UCSD-AML1 (cell line): ENCODE measurements at regions not wholly inside any gene's neighbourhood (a gene's known extent, or its start where the extent isn't known, plus 50 kb on each side); places are given as distances from the start of the nearest gene placed in this dataset.

Experiments
- DNase-seq: peaks from one replicate; lab custom pipeline; 2025; ENCODE audit not compliant: unreplicated experiment; lab: John Stamatoyannopoulos, UW

DNA sequence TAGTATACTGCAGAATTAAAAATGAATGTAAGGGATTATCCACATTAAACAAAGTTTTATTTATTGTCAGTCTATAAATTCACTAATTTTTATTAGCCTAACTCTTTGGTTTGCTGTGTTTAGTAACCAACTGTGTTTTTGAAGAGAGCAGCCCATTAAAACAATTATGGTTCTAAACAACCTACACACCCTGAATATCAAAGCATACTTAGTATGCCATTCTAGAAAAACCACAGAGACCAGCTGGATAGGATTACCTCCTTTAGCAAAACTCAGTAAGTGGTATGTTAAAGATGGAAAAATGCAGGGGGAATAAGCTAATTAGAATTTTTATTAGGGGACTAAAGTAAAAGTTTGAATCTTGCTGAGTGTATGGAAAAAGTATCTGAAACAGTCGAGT, 1981.7 kb upstream of the NUDT12 start:
- DNase-seq, result no peak

GRCh38 chr5:105536675-105537074, 1974.1 kb upstream of the NUDT12 start:
- no peak for DNase-seq

- no peak for DNase-seq
Measured at GRCh38 chr5:105530716-105531261, 1968.2 kb upstream of the NUDT12 start.

GRCh38 chr5:105529851-105530250, 1967.3 kb upstream of the NUDT12 start:
- DNase-seq, result no peak

GRCh38 chr5:105508519-105508918, 1945.9 kb upstream of the NUDT12 start:
- DNase-seq, result no peak

DNA sequence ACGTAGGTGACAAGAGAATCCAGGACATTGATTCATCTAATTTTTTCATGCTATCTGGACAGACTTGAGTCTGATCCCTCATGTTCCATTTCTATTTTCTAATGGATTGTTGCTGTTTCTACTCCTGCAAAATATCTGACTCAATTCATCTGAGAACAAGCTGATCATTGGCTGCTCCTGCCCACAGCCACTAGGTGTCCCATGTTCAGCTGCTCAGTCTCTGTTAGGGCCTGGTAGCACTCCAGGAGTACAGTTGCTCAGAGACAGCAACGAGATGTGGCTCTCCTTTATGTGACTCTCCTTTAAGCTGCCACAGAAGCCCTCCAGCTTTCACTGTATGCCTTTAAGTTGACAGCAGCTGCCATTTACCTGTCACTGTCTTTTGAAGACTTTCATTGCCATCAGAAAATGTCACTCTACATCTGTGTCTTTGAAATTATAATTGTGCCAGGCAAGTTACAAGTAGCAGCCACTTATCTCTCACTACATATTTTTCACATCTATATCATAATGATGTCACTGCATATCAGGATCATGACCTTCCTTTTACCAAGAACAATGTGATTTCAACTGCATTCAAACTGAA, 1944.2 kb upstream of the NUDT12 start:
- peak; percentile 4 for DNase-seq

DNA sequence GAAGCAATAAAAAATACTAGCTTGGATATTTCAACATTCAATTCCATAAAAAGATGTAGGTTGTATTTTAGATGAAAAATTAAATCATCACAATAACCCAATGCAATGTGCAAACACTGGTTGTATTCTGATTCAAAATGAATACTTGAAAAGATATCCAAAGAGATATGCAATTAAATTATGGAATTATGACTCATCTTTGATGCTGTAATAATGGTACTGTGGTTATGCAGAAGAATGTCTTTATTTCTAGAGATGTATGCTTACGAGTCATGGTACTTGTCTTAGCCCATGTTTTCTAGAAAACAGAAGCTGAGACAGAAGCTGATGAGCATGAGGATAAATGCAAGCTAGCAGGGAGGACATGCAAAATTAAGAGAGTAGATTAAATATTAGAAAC, 1941.4 kb upstream of the NUDT12 start:
- DNase-seq, result no peak

- no peak for DNase-seq
Measured at GRCh38 chr5:105501315-105501714, 1938.7 kb upstream of the NUDT12 start.

DNA sequence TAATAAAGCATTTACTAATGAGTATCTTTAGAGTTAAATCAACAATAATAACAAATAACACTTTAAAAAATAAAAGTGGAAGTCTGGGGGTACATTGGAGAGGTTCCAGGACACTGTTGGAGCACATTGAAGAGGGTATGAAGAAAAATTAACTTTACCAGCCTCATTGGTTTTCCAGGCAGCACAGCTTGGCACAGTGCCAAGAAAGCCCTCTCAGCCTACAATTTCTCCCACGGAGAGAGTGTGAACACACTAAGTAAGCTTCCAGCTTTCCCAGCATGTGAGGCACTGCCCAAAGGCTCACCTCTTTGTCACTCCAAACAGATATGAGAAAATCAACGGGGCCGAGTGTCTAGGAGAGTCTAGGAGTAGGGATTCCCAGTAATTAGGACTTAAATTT, 1912.8 kb upstream of the NUDT12 start:
- DNase-seq, result no peak

GRCh38 chr5:105462377-105462776, 1899.8 kb upstream of the NUDT12 start:
- DNase-seq, result no peak

DNA sequence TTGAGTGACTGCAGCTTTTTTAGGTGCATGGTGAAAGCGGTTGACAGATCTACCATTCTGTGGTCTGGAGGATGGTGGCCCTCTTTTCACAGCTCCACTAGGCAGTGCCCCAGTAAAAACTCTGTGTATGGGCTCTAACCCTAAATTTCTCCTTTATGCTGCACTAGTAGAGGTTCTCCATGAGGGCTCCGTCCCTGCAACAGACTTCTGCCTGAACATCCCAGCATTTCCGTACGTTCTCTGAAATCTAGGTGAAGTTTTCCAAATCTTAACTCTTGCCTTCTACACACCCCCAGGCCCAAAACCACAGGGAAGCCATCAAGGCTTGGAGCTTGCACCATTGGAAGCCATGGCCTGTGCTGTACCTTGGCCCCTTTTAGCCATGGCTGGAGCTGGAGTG, 1898.1 kb upstream of the NUDT12 start:
- DNase-seq, result no peak

DNA sequence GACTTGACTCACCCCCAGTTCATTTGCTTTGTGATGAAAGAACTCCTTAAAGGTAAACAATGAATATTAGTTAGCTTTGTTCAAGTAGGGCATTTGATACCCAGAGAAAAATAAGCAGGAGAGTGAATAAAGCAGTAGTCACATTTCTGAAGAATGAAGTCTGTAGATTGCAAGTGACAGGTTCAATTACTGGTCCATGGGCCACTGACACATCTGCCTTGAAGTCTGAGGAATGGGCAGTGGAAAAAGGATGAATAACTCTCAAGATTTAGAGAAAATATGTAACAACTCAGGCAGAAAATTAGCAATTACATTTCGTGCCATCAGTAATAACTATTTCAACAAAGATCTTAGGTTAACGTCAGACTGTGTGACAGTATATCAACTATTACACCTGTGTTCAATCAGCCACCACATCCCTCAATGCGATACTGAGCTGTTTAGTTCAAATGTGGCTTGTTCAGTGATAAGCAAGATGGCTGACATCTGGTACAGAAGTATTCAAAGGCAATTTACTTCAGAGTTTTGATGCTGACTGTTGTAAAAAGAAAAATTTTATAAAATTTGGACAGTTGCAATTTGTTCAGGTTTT, 1890.7 kb upstream of the NUDT12 start:
- DNase-seq, result no peak

- no peak for DNase-seq
Measured at GRCh38 chr5:105448271-105448670, 1885.7 kb upstream of the NUDT12 start.

DNA sequence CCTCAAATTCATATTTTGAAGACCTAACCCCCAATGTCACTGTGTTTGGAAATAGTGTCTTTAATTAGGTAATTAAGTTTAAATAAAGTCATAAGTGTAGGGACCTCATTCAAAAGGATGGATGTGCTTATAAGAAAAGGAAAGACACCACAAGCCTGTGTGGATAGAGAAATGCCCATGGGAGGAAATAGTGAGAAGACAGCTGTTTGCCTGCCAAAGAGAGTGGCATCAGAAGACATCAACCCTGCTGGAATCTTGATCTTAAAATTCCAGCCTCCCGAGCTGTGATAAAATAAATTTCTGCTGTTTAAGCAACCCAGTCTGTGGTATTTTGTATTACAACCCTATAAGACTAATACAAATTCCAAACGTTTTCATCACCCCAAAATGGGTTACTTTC, 1867.9 kb upstream of the NUDT12 start:
- no peak for DNase-seq

DNA sequence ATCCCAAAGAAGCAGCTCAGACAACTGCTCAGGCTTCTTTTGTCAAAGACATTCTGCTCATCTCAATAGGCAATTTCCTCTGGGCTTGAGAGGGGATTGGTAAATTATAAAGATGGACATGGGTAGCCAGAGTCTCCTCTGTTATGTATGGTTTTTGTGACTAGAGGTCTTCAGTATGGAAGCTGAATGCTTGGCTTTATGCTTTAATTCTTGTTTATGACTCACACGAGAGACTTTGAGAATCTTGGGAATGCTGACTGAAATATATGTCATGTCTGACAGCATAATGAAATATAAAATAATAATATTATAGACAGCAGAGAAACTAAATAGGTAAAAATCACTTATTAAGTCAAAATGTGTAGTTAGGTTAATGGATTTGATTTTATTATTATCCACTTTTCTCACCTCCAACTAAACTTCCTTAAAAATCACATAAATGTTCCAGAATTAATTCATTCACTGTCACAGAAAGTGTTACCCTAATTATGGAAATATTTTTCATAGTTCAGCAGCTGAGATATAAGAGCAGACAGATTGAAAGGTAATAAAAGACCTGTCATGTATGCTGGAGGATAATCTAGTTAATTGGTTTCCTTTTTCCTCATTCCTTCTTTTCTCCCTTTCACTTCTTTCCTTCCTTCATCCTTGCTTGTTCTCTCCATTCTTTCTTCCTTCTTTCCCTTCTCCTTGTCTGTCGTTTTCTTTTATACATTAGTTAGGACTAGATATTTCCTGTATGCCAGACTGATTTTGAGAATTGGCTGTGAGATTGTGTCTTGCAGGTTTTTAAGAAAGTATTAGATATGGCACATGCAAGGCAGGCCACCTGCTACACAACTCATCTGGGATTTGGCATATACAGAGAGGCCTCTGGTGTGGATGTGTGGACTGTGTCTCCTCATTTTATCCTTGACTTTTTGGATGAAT, 1866.1 kb upstream of the NUDT12 start:
- DNase-seq, result no peak

GRCh38 chr5:105414067-105414466, 1851.5 kb upstream of the NUDT12 start:
- no peak for DNase-seq

DNA sequence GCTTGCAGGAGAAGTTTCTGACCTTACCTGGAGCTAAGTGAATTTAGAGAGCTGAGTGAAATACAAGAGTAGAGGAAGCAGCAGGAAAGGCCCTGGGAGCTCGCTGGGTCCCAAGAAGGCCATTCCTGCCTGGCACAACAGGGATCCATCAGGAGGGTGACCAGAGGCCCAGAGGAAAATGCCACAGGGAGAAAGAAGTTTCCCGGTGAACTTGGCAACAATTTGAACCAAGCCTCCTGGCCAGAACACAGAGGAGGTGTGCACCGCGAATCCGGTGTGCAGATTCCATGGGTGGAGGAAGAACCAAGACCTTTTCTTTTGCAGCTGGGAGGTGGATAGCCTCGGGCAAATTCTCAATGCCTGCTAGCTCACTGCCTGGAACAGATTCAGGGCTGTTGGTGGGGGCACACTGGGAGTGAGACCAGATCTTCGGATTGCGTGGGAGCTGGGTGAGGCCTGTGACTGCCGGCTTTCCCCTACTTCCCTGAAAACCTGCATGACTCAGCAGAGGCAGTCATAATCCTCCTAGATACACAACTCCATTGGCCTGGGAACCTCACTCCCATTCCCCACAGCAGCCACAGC, 1850.9 kb upstream of the NUDT12 start:
- DNase-seq, result no peak

- DNase-seq, result no peak
Measured at GRCh38 chr5:105409695-105410094, 1847.1 kb upstream of the NUDT12 start.

- DNase-seq, result no peak
Measured at GRCh38 chr5:105407200-105407599, 1844.6 kb upstream of the NUDT12 start.

GRCh38 chr5:105397749-105398148, 1835.2 kb upstream of the NUDT12 start:
- no peak for DNase-seq

DNA sequence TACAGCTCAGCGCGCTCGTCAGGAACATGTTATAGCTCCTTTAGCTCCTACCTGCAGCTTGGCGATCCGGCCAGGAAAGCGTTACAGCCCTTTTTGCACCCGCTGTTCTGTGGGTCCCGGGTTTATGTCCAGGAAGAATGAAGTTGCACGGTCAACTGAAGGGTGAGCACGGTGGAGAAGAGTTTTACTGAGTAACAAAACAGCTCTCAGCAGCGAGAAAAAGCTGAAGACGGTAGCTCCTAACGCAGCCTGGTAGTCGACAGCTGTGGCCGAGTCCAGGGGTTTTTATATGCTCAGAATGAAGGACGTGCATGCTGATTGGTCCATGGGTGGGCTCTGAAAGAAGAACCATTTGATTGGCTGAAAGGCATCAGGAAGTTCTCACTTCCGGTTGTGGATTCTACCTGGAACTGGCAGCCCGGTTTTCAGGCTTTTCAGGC, 1830.1 kb upstream of the NUDT12 start:
- DNase-seq, result no peak
